ENCODE measurements at regions not wholly inside any gene's neighbourhood (a gene's known extent, or its start where the extent isn't known, plus 50 kb on each side); places are given as distances from the start of the nearest gene placed in this dataset.

DNA sequence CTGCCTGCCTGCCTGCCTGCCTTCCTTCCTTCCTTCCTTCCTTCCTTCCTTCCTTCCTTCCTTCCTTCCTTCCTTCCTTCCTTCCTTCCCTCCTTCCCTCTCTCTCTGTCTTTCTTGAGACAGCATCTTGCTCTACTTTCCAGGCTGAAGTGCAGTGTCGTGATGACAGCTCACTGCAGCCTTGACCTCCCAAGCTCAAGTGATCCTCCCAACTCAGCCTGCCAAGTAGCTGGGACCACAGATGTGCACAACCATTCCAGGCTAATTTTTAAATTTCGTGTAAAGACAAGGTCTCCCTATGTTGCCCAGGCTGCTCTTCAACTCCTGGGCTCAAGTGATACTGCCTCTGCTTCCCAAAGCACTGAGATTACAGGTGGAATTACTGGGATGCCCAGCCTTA is 328.2 kb upstream of the SORL1-AS1 start:
- TF ChIP-seq POLR2AphosphoS5 (IDR thresholded peaks at IDR 0.05; ENCODE audit: low read depth, low read length): no peak
- TF ChIP-seq, protein P1, sequence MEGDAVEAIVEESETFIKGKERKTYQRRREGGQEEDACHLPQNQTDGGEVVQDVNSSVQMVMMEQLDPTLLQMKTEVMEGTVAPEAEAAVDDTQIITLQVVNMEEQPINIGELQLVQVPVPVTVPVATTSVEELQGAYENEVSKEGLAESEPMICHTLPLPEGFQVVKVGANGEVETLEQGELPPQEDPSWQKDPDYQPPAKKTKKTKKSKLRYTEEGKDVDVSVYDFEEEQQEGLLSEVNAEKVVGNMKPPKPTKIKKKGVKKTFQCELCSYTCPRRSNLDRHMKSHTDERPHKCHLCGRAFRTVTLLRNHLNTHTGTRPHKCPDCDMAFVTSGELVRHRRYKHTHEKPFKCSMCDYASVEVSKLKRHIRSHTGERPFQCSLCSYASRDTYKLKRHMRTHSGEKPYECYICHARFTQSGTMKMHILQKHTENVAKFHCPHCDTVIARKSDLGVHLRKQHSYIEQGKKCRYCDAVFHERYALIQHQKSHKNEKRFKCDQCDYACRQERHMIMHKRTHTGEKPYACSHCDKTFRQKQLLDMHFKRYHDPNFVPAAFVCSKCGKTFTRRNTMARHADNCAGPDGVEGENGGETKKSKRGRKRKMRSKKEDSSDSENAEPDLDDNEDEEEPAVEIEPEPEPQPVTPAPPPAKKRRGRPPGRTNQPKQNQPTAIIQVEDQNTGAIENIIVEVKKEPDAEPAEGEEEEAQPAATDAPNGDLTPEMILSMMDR (IDR thresholded peaks at IDR 0.05): no peak
- TF ChIP-seq SMC3 (IDR thresholded peaks at IDR 0.05; ENCODE audit: low read depth, low read length): no peak
- TF ChIP-seq, protein P2, sequence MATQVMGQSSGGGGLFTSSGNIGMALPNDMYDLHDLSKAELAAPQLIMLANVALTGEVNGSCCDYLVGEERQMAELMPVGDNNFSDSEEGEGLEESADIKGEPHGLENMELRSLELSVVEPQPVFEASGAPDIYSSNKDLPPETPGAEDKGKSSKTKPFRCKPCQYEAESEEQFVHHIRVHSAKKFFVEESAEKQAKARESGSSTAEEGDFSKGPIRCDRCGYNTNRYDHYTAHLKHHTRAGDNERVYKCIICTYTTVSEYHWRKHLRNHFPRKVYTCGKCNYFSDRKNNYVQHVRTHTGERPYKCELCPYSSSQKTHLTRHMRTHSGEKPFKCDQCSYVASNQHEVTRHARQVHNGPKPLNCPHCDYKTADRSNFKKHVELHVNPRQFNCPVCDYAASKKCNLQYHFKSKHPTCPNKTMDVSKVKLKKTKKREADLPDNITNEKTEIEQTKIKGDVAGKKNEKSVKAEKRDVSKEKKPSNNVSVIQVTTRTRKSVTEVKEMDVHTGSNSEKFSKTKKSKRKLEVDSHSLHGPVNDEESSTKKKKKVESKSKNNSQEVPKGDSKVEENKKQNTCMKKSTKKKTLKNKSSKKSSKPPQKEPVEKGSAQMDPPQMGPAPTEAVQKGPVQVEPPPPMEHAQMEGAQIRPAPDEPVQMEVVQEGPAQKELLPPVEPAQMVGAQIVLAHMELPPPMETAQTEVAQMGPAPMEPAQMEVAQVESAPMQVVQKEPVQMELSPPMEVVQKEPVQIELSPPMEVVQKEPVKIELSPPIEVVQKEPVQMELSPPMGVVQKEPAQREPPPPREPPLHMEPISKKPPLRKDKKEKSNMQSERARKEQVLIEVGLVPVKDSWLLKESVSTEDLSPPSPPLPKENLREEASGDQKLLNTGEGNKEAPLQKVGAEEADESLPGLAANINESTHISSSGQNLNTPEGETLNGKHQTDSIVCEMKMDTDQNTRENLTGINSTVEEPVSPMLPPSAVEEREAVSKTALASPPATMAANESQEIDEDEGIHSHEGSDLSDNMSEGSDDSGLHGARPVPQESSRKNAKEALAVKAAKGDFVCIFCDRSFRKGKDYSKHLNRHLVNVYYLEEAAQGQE (IDR thresholded peaks at IDR 0.05; ENCODE audit: low read depth, low read length): no peak
- TF ChIP-seq EP300 (IDR thresholded peaks at IDR 0.05; ENCODE audit: borderline replicate concordance in 1 of 2, low read depth in 1 of 2, low read length in 1 of 2): no peak
- TF ChIP-seq SIN3A (IDR thresholded peaks at IDR 0.05; ENCODE audit: borderline replicate concordance, low read depth, low read length): no peak
- TF ChIP-seq JUND (IDR thresholded peaks at IDR 0.05): no peak
- TF ChIP-seq NRF1 (IDR thresholded peaks at IDR 0.05; ENCODE audit: low read depth, low read length): no peak
- TF ChIP-seq, protein P3, sequence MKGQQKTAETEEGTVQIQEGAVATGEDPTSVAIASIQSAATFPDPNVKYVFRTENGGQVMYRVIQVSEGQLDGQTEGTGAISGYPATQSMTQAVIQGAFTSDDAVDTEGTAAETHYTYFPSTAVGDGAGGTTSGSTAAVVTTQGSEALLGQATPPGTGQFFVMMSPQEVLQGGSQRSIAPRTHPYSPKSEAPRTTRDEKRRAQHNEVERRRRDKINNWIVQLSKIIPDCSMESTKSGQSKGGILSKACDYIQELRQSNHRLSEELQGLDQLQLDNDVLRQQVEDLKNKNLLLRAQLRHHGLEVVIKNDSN (IDR thresholded peaks at IDR 0.05; ENCODE audit: borderline replicate concordance, low read depth): no peak
- TF ChIP-seq YY1 (IDR thresholded peaks at IDR 0.05; ENCODE audit: low read depth): no peak
- TF ChIP-seq, protein P4, sequence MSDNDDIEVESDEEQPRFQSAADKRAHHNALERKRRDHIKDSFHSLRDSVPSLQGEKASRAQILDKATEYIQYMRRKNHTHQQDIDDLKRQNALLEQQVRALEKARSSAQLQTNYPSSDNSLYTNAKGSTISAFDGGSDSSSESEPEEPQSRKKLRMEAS (IDR thresholded peaks at IDR 0.05; ENCODE audit: low read depth): no peak
- TF ChIP-seq RAD21 (IDR thresholded peaks at IDR 0.05; ENCODE audit: low read length): no peak
